ENCODE measurements at regions not wholly inside any gene's neighbourhood (a gene's known extent, or its start where the extent isn't known, plus 50 kb on each side); places are given as distances from the start of the nearest gene placed in this dataset.

GRCh38 chr5:110038297-110038997, 348.7 kb downstream of the MAN2A1 start:
- DNase-seq = no peak

GRCh38 chr5:110040178-110040577, 350.5 kb downstream of the MAN2A1 start:
- no peak for DNase-seq

GRCh38 chr5:110043025-110043424, 353.3 kb downstream of the MAN2A1 start:
- DNase-seq = no peak

- DNase-seq = no peak
Observed at GRCh38 chr5:110045158-110045557, 355.4 kb downstream of the MAN2A1 start.

- no peak for DNase-seq
Observed at GRCh38 chr5:110048491-110048890, 358.8 kb downstream of the MAN2A1 start.

- no peak for DNase-seq
Observed at GRCh38 chr5:110049816-110050215, 360.1 kb downstream of the MAN2A1 start.

- DNase-seq = no peak
Observed at GRCh38 chr5:110050640-110051345, 361.1 kb downstream of the MAN2A1 start.

GRCh38 chr5:110053205-110053604, 363.5 kb downstream of the MAN2A1 start:
- no peak for DNase-seq

- no peak for DNase-seq
Observed at GRCh38 chr5:110053824-110054223, 364.1 kb downstream of the MAN2A1 start.

- DNase-seq = no peak
Observed at GRCh38 chr5:110054240-110054639, 364.5 kb downstream of the MAN2A1 start.

GRCh38 chr5:110055302-110055701, 365.6 kb downstream of the MAN2A1 start:
- no peak for DNase-seq

- DNase-seq = no peak
Observed at GRCh38 chr5:110056580-110057114, 366.9 kb downstream of the MAN2A1 start.

GRCh38 chr5:110058175-110058574, 368.4 kb downstream of the MAN2A1 start:
- no peak for DNase-seq

- no peak for DNase-seq
Observed at GRCh38 chr5:110062246-110062645, 372.5 kb downstream of the MAN2A1 start.

GRCh38 chr5:110063640-110064602, 374.2 kb downstream of the MAN2A1 start:
- DNase-seq = no peak

- no peak for DNase-seq
Observed at GRCh38 chr5:110064603-110065268, 375.0 kb downstream of the MAN2A1 start.

GRCh38 chr5:110070836-110071235, 381.1 kb downstream of the MAN2A1 start:
- DNase-seq = no peak

GRCh38 chr5:110072651-110073050, 382.9 kb downstream of the MAN2A1 start:
- DNase-seq = no peak

GRCh38 chr5:110073534-110073933, 383.8 kb downstream of the MAN2A1 start:
- no peak for DNase-seq

GRCh38 chr5:110075656-110076055, 385.9 kb downstream of the MAN2A1 start:
- DNase-seq = no peak

GRCh38 chr5:110077147-110077546, 387.4 kb downstream of the MAN2A1 start:
- DNase-seq = no peak

- DNase-seq = no peak
Observed at GRCh38 chr5:110082194-110082593, 392.5 kb downstream of the MAN2A1 start.

GRCh38 chr5:110082863-110083262, 393.1 kb downstream of the MAN2A1 start:
- no peak for DNase-seq
